ENCODE measurements at regions not wholly inside any gene's neighbourhood (a gene's known extent, or its start where the extent isn't known, plus 50 kb on each side); places are given as distances from the start of the nearest gene placed in this dataset.

DNA sequence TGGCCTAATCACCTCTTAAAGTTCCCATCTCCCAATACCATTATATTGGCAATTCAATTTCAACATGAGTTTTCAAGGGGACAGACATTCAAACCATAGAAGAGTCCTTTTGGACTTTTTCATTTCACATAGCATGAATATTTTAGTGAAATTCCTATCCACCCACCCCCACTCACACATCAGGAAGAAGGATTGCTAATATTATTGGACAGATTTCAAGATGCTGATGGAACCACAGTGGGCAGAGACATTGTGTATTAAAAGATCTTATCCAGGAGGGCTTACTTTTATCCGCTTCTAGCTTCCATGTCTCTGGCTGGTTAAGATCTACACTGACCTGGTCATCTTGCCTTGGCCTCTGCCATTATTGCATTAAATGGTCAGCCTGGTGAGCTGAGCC is 297.4 kb upstream of the ACVR2A start:
- DNase-seq = no peak

DNA sequence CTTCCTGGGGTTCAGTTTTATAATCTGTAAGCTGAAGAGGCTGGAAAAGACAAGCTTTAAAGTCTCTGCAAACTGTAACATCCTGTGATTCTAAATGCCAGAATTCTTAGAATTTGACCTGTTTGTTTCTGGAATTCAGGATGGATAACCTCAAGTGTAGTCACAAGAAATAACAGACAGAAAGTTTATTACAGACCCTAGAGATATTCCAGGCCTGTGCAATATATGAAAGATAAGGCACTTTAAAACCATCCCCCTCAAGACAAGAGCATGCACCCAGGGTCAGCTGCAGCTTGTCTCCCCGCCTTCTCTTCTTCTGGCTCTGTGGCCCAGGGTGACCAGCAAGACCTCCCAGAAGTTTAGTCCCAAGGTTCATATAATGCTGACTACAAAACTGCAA is 298.7 kb upstream of the ACVR2A start:
- DNase-seq = no peak

DNA sequence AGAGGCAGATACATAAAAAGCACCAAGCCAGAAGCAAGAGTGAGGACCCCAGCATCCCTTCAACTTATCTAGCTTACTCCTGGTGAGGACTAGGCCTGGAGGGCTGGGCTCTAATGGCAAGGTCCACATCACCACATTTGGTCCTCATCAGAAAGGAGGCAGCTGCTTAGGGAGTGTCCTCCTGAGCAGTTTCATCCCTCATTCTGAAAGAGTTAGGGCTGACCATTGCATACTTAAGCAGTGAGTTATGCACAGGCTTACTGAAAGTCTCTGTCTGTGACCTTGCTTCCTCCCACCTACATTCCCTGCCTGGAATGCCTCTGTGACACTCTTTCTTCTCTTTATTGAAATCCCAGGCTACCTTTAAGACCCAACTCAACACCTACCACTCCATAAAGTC is 301.8 kb upstream of the ACVR2A start:
- no peak for DNase-seq

DNA sequence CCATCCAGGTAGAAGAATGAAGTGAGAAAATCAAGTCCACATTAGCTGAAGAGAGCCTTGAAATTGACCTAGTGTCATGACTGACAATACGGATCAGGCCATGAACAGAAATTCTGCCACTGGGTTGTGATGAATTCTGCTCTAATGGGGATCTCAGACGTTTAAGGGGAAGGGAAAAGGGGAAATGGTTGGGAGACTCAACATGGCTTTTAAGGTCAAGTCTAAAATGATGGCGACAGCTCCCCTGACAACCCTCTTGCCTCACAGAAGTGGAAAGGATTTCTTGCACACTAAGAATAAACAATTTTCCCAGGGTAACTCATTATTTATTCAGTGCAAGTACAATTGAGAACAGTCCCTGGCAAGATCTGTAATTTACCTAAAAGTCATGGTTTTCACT is 302.5 kb upstream of the ACVR2A start:
- no peak for DNase-seq

DNA sequence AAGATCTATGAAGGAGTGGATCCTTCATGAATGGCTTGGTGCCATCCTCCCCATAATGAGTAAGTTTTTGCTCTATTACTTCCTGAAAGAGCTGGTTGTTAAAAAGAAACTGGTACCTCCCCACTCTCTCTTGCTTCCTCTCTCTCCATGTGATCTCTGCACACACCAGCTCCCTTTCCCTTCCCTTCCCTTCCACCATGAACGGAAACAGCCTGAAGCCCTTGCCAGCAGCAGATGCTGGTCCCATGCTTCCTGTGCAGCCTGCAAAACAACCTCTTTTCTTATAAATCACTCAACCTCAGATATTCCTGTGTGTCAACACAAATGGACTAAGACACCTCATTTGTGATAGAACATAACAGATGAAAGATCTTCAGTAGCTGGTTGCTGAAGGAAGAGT is 303.5 kb upstream of the ACVR2A start:
- DNase-seq = no peak

DNA sequence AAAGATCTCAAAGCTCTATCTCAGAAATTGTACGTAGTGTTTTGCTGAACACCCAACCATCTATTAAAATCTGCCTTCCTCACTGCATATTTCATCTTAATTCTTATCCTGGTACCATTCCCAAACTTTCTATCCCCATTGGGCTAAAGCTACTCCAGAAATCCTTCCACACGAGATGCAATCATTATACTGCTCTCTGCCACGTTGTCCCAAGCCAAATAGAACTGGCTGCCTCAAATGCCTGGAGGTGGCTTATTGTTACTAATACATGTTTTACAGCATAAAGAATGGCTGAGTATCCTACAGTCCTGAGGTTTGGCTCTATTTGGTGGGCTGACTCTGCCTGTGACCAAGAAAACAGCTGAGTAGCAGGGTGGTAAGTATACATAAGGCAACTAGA is 306.0 kb upstream of the ACVR2A start:
- no peak for DNase-seq

DNA sequence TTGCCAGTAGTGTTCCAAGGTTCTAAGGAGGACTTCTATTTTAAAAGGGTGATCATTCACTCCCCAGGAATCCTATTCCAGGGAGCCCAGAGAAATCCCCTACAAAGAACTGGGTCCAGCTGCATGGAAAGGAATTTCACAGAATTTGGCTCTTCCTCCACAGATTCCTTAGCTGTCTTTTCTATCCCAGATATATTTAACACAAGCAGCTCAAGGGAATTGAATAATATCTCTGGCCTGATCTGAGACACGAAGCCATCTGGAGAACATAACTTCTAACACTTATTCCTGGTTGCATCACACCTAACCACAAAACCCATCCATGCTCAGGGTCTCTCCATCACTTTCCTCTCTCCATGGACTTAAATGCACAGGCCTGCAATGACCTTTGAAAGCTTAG is 306.7 kb upstream of the ACVR2A start:
- peak; percentile 9 for DNase-seq

DNA sequence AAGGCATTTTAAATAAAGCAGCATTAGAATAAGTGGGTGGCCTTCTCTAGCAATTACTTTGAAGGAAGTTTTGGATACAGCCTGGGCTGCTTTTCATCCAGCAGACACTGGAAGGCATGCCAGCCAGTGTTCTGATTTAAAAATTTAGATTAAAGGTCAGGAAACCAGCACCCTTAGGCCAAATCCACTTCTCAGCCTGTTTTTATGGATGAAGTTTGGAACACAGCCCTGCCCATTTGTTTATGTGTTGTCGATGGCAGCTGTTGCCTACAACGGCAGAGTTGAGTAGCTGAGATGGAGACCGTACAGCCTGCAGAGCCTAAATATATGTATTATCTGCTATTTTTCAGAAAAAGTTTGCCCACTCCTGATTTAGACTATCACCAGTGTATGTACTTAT is 313.6 kb upstream of the ACVR2A start:
- no peak for DNase-seq

DNA sequence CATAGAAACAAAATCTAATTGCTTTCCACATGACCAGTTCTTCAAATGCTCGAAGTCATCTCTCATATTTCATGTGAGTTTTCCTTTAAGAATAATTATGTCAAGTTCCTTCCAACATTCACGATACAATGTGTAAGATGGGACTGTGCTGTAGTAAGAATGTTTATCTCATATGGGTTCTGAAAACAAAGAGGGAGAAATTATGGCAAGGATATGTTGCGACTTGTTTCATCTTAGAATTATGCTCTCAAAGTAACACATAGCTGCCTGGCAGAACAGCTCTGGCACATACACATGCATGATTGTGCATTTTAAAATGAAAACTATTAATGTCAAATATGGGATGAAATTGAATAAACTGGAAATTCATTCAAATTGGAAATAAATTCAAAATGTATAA is 314.8 kb upstream of the ACVR2A start:
- no peak for DNase-seq

DNA sequence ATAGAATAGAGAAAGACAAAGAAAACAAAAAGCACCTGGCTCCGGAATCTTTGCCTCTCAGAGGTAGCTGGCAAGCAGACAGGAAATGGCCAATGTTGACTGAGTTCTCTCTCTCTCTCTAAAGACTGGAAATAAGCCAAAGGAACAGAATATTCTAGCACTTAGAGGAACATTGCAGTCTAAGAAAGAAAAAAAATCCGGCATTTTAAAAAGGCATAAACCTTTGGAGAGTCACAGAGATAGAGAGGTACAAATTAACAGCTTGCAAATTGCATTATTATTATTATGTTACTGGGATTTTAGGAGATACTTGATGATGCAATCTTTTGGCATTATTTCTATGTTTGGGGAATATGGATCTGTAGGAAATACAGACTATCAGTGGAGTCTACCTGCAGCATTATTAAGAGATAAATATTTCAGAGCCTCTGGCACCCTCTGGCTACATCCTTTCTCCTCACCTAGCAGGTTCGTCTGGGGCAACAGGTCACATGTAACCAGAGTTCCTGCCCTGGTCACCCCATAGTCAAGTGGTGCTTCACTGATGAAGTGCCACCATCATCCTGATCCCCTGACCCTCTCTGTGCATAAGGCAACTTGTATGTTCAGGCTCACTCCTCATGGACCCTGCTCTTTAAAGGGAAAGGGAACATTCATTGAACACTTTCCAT is 318.9 kb upstream of the ACVR2A start:
- DNase-seq = peak; percentile 15

DNA sequence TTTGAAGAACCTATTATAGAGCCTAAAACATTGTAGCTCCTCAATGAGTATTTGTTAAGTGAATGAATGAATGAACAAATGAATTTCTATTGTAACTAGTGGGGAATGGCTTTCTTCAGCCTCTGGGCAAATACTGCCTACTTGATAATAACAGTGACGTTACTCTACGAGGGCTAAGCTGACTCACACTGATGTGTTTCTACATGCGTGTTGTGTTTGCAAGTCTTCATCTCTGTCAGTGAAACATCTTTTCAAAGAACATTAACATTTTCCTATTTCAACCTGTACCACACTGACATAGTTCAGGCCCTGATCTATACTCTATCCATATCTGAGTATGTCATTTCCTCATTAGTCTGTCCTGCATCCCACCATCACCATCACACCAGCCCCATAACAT is 319.9 kb upstream of the ACVR2A start:
- no peak for DNase-seq

DNA sequence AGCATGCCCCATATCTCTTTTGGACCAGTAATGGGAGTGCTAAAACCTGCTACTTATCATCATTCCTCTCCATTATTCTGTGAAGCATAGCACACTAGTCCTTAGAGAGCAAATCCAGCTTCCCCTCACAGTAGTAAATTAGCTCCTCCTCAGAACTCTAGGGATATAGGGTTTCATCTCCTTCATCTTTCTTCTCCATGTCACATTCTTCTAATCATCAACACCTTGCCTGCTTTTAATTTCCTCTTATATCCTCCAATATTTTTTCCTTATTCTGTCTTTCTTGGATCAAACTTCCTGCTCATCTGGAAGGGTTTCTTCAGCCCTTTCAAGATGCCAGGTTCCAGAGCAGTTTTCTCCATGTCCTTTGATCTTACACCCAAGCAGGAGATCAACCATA is 321.4 kb upstream of the ACVR2A start:
- no peak for DNase-seq

DNA sequence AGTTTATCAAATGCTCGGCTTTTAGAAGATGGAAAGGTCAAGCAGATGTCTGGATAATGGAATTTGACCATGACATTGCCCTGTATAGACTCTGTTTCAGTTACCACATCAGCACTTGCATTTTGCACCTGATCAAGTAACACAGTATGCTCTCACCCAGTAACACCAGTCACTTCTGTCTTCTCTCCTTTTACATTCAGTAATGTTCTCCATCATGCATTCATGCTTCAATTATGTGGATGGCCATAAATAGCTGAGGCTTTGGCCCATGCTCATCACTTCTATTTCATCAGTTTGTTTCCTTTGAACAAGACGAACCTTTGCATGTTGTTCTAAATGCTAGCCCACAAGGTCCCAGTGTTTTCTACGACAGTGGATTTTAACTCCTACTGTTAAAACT is 322.9 kb upstream of the ACVR2A start:
- no peak for DNase-seq

DNA sequence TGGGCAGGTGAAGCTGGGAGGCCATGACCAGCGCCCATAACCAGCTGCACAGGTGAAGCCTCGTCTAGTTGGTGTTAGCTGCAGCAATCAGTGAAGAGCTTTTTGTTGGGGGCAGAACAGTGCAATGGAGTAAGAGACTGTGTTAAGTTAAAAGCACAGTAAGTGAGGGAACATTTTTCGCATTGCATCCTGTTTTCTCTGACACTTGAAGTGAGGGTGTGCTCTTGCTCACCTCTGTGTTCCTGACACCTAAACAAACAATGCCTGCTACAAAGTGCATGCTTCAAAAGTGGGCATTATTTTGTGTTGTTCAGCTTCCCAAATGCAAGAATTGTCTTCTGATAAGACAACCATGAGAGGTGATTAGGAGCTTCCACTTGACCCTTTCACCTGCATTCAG is 324.0 kb upstream of the ACVR2A start:
- DNase-seq = no peak

DNA sequence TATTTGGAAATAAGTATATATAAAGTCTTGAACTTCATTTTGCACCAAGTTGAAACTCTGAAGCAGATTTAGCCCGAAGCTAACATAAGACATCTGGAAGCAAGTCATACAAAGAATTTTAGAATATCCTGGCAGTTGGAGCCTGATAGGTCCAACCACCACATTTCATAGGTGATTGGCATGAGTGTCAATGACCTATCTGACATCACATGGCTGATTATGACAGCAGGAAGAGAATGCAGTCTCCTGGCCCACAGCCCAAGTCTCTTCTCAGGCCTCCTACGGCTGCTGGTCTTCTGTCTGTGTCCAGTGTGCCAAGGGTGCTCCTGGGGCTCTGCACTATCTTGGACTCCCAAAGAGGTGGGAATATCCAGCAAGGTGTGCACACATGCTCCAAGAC is 325.7 kb upstream of the ACVR2A start:
- no peak for DNase-seq

DNA sequence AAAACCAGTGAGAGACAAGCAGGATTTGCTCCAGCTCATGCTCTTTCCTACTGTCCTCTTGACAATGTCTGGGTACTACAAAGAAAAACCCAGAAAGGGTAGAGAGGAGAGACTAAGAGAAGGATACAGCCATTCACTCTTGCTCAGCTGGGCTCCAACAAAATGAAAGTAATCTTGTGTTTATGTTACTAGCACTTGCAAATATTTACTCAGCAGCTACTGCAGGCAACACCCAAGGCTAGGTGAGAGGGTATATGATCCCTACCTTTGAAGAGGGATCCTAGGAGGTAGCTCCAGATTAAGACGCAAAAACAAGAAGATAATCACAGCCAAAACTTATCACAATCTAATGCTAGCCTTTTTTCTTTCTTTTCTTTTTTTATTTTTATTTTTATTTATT is 329.6 kb upstream of the ACVR2A start:
- DNase-seq = no peak

DNA sequence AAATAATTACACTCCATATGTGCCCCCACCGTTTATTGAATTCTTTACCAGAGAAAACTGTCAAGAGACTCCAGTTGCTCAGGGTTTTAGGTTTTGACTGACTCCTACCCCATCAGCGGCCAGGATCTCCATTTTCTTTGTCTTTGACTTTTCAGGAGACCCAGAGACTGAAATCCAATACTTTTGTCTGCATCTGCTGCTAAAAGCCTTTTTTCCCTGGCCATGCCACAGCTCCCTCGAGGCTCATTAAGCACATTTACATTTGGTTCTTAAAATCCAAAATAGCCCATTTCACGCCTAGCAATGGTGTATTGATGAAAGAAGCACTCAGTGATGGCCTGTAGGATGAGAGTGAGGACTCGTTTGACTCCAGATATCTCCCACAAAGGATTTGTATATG is 332.6 kb upstream of the ACVR2A start:
- DNase-seq = no peak

DNA sequence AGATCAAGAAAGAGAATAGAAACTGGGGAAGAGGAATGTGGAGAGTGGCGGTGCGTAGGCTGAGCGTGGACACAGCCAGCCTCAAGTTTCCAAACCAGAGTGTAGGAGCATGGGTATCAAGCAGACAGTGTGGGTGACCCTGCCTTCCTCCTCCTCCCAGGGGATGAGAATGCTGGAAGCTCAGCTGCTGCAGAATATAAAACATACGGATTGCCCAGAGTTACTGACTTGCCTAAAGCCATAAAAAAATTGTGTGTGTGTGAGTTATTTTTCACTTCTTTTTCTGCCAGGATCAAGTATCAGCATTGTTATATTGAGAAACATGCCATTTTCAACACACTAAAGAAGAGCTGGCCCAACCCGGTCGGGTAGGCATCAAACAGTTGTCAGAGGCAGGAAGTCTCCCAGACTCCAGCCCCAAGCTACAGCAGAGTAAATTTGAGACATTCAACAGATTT is 333.3 kb upstream of the ACVR2A start:
- no peak for DNase-seq

DNA sequence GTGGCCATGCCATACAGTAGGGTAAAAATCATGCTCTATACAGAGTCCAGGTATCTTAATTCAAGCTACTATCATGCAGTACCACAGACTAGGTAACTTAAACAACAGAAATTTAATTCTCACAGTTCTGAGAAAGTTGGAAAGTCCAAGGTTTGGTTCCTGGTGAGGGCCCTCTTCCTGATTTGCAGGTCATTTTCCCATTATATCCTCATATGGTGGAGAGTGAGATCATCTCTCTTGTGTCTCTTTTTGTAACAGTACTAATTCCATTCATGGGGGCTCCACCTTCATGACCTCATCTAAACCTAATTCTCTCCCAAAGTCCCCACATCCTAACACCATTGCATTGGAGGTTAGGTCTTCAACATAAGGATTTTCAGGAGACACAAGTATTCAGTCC is 335.0 kb upstream of the ACVR2A start:
- no peak for DNase-seq

DNA sequence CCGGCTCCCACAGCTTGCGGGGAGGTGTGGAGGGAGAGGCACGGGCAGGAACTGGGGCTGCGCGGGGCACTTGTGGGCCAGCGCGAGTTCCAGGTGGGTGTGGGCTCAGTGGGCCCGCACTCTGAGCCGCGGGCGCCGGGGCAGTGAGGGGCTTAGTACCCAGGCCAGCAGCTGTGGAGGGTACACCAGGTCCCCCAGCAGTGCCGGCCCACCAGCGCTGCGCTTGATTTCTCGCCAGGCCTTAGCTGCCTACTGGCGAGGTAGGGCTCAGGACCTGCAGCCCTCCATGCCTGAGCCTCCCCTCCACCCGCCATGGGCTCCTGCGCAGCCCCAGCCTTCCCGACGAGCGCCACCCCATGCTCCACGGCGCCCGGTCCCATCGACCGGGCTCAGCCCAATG is 337.9 kb upstream of the ACVR2A start:
- no peak for DNase-seq

DNA sequence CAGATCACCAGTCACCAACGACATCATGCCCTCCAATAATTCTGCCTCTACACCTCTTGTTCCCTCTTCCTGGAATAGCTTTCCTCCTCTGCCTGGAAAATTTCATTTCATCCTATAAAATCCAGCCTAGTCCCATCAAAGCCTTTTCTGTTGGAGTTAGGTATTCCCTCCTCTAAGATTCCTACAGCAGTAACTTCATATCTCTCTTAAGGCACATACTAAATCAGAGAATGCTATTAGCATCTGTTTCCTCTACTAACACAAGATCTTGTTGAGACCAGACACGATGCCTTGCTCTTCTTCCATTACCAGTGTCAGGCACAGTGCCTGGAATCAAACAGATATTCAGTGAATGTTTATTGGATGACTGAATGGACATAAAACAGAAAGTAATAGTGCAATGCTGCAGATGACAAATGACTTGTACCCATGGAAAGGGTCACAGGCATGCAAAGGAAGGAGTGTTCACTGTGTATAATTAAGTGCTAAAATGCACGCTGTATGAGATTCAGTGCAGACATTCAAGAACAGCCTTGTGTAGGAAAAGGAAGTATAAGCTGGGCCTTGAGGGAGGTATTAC is 342.0 kb upstream of the ACVR2A start:
- DNase-seq = no peak

DNA sequence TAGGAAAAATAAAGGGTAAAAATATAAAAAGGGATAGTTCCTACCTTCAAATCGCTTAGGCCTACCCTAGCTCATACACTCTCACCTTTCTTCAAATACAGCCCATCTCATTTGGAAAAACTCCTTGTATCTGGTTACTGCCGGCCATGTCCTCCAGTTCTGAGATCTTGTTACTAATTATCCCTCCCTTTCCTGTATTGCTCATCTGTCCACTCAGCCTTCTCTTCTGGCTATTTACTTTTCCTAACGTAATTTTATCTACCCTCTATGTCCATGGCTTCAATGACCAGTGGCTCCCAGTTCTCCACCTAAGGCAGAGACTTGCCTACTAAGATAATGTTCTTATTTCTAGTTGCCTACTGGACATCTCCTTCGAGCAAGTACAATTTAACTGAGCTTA is 342.9 kb upstream of the ACVR2A start:
- no peak for DNase-seq

DNA sequence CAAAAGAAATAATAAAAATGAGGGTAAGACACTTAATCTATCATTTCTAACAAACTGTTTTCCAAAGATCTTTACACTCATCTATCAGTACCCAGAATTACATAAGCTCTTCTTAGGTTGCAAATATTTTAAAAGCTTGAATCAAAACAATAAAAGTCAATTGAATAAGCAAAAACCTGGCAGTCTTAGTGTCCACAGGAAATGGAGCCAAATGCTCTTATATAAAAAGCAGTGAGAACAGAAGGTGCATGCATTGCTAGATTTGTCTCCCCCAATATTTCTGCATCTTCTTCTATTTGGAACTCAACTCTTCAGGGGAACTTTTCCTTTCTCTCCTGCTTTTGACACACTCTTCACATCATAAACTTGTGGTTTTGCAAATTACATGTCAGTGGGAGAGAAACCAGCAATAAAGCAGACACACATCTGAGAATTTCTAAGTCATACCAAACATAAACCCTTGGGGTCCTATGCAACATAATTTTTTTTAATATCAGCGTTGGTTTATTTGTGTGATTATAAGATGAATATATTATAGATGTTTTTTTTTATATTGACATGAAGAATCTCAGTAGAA is 343.9 kb upstream of the ACVR2A start:
- no peak for DNase-seq

DNA sequence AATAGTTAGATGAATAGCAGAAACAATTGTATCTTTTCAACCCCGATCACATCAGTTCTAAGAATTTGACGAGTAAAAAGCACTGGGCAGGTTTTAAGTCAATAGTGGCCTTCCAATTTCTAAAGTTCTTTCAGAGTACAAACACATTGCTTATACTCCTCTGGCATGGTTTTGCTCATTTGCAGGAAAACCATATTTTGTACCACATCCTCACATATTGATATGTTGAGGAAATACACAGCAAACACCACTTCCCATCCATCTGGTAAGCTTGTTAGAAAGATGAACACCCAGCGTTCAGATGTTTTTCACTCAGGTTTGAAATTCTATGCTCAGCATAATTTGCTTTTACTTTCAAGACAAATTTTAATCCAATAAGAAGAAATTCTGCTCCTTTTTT is 344.6 kb upstream of the ACVR2A start:
- peak; percentile 55 for DNase-seq

DNA sequence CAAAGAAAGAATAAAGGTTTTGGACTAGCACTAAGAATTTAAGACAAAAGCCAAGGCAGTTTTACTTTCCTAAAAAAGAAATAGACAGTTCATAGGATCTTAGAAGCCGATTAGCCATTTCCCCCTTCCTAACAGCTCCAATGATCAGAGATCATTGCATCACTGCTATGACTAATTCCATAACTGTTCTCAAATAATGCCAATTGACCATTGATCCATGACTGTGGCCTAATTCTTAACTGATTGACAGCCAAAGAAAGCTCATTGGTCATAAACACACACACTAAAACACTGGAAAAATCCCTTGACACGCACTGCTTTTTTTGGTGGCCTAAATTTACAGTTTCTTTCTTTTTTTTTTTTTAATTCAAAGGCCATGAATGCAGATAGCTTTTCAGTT is 345.0 kb upstream of the ACVR2A start:
- DNase-seq = no peak

Data from hematopoietic multipotent progenitor cell treated with erythropoietin and hydrocortisone succinate and interleukin-3 and kit ligand, for 4 days (in vitro differentiated cells).